ENCODE measurements at regions not wholly inside any gene's neighbourhood (a gene's known extent, or its start where the extent isn't known, plus 50 kb on each side); places are given as distances from the start of the nearest gene placed in this dataset.

DNA sequence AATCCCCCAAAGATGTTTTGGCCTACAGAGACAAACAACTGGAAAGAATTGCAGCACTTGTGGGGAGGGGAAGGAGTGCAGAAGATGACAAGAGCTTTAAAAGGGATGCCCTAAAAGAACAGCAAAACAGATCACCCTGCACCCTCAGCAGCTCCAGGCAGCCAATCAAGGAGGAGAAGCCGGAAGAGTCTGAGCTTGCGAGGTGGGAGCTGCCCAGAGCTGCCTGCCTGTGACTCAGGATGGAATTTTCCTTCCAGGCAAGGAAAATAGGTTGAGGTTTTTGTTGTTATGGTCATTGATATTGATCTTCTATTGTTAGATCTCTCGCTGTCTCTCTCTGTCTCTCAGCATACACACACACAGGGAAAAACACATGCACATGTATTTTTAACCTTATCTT is 70.3 kb upstream of the MAP1B start (continued):
- no peak for TF ChIP-seq BRF2 (CRISPR knock-in tag; IDR thresholded peaks at IDR 0.05)
- no peak for TF ChIP-seq FOXO1 (CRISPR knock-in tag; IDR thresholded peaks at IDR 0.05)
- TF ChIP-seq, protein P1, sequence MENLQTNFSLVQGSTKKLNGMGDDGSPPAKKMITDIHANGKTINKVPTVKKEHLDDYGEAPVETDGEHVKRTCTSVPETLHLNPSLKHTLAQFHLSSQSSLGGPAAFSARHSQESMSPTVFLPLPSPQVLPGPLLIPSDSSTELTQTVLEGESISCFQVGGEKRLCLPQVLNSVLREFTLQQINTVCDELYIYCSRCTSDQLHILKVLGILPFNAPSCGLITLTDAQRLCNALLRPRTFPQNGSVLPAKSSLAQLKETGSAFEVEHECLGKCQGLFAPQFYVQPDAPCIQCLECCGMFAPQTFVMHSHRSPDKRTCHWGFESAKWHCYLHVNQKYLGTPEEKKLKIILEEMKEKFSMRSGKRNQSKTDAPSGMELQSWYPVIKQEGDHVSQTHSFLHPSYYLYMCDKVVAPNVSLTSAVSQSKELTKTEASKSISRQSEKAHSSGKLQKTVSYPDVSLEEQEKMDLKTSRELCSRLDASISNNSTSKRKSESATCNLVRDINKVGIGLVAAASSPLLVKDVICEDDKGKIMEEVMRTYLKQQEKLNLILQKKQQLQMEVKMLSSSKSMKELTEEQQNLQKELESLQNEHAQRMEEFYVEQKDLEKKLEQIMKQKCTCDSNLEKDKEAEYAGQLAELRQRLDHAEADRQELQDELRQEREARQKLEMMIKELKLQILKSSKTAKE (CRISPR knock-in tag; IDR thresholded peaks at IDR 0.05; ENCODE audit: borderline replicate concordance) = no peak

DNA sequence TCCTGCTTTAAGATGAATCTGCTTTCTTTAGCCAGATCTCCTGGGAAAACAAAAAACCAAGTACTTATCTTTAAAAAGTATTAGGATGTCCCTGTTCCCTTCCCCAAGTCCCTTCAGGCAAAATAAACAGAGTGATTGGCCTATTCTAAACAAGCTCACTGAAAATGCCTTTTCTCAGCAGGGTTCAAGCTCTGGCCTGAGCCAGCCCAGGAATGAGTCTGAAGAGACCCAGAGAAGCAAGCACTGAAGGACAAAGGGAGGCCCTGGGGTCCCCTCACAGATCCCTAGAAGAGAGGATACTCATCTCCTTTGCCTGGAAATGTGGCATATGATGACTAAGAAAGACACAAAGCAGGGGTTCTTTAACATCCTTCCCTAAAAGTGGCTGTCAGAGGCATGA is 66.8 kb upstream of the MAP1B start:
- FAIRE-seq (no peak), ATAC-seq (no peak), DNase-seq (ENCODE audit: low spot score) (no peak)
- ChIA-PET CTCF (ENCODE audit: low intra/inter-chr PET ratio, low total read pairs) (no interaction called here), POLR2A (no interaction called here)
- H3K4me2 ChIP-seq (ENCODE audit: low read depth, low read length) = no peak overlapping the region
- H3K36me3 ChIP-seq (replicated peaks in 1 of 2; ENCODE audit: control insufficient read depth in 1 of 2, insufficient read depth in 2 of 2, low read length in 2 of 2) = no peaks in the 10 kb centered on the region
- no peak overlapping the region for H3K27ac ChIP-seq (ENCODE audit: extremely low read length, insufficient read depth, low read length)
- in situ Hi-C loops (cut with HindIII; ENCODE audit: extremely low pct_ligation_motif_present, low pct_unique_long_range_greater_than_20kb) (no loop called here), intact Hi-C loops (cut with micrococcal nuclease; ENCODE audit: unreplicated experiment) (no loop called here)
- no peaks in the 10 kb centered on the region; a peak in 1 of 5 replicates for H3K27me3 ChIP-seq (ENCODE audit: control insufficient read depth in 1 of 2, insufficient read depth in 2 of 2, low read length in 2 of 2)
- no peak overlapping the region for H3K4me3 ChIP-seq (replicated peaks in 1 of 3; ENCODE audit: insufficient read depth in 1 of 3, low read depth in 2 of 3, low read length in 3 of 3)
- no peaks in the 10 kb centered on the region for H3K4me1 ChIP-seq (ENCODE audit: insufficient read depth, low read length)
- H2AFZ ChIP-seq (ENCODE audit: low read length) = no peak overlapping the region
- H3K9me3 ChIP-seq (ENCODE audit: low read length) = no peaks in the 10 kb centered on the region
- H3K9ac ChIP-seq (ENCODE audit: insufficient read depth, low read depth, low read length) = no peak overlapping the region
- TF ChIP-seq RXRA (CRISPR knock-in tag; IDR thresholded peaks at IDR 0.05) = no peak
- no peak for TF ChIP-seq HMG20B (CRISPR knock-in tag; conservative IDR thresholded peaks at IDR 0.05)
- BruUV-seq (replicated peaks) = no TSS peak
- H4K20me1 ChIP-seq (ENCODE audit: insufficient read depth, low read length) = no peaks in the 10 kb centered on the region
- no peaks in the 10 kb centered on the region for H3K79me2 ChIP-seq (ENCODE audit: insufficient read depth, low read length)
